K562 (cell line): ENCODE measurements at regions not wholly inside any gene's neighbourhood (a gene's known extent, or its start where the extent isn't known, plus 50 kb on each side); places are given as distances from the start of the nearest gene placed in this dataset.

Source experiments
- ATAC-seq: fragments of 200-7000 bp; cut with Tn5 transposase; 3 replicates; pipeline ENCODE4 v1.9.1; 2020; ENCODE audit warnings: moderate library complexity
- BruUV-seq: library from RNA; stranded (reverse); fragments of 400-500 nt; replicated peaks from 2 replicates; lab custom pipeline; 2021; lab: Mats Ljungman, UMichigan
- CTCF ChIA-PET: fragments of 300-600 bp; formaldehyde crosslinking; extraction: SDS; loops from one replicate; lab custom pipeline; 2021; ENCODE audit warnings: low intra/inter-chr PET ratio; lab: Yijun Ruan, JAX
- POLR2A ChIA-PET: fragments of 300-600, 350-650 bp; sonication (Branson Sonifier 250); formaldehyde crosslinking; extraction: SDS; loops from one replicate; lab custom pipeline; 2021; ENCODE audit warnings: antibody characterized with exemption, inconsistent platforms; lab: Yijun Ruan, JAX
- DNase-seq, 4 experiments: peaks; one replicate each; pipeline versions ENCODE4 v3.0.0 to v3.0.0-alpha.2; 2011 to 2018; ENCODE audit warnings: low spot score in 3 of 4, mixed read lengths in 3 of 4; ENCODE audit errors: extremely low read depth in 1 of 4
- FAIRE-seq: peaks from 2 replicates; lab custom pipeline; 2011; peaks lifted over from hg19 to GRCh38; lab: Jason Lieb, UNC
- H2AFZ ChIP-seq: 2 replicates; pipeline ENCODE4 v1.6.0; 2011; ENCODE audit warnings: low read depth, low read length, control low read depth, inconsistent platforms
- H3K27ac ChIP-seq: fragments of 200-600 bp; 3 replicates; pipeline ENCODE4 v1.8.0; 2011; ENCODE audit warnings: low read depth, mild to moderate bottlenecking, control low read depth, inconsistent platforms, low read length, moderate library complexity, mixed read lengths; ENCODE audit errors: extremely low read depth
- H3K27me3 ChIP-seq, 2 experiments: fragments of 300-600 bp in 1 of 2; 2 replicates in 1 of 2; 3 replicates in 1 of 2; pipeline versions ENCODE4 v1.6.0 to v1.8.0; 2011; ENCODE audit warnings: inconsistent platforms in 2 of 2, low read length in 2 of 2, mild to moderate bottlenecking in 1 of 2, mixed read lengths in 1 of 2, moderate library complexity in 1 of 2; ENCODE audit not compliant: control insufficient read depth in 2 of 2, insufficient read depth in 2 of 2
- H3K36me3 ChIP-seq: fragments of 300-600 bp; 3 replicates; pipeline ENCODE4 v1.8.0; 2011; ENCODE audit warnings: mild to moderate bottlenecking, low read length, inconsistent platforms; ENCODE audit not compliant: control insufficient read depth, insufficient read depth
- H3K4me1 ChIP-seq, 2 experiments: fragments of 200-600 bp in 1 of 2; replicated peaks in 1 of 2; 2 replicates in 1 of 2; 3 replicates in 1 of 2; pipeline versions ENCODE4 v1.5.1 to v1.8.0; 2011; ENCODE audit warnings: inconsistent platforms in 2 of 2, low read length in 2 of 2, mild to moderate bottlenecking in 1 of 2, mixed read lengths in 1 of 2, moderate library complexity in 1 of 2; ENCODE audit not compliant: control insufficient read depth in 2 of 2, insufficient read depth in 2 of 2
- H3K4me2 ChIP-seq: 2 replicates; pipeline ENCODE4 v1.6.1; 2011; ENCODE audit warnings: low read length, control low read depth, inconsistent platforms, mixed read lengths; ENCODE audit not compliant: insufficient read depth
- H3K4me3 ChIP-seq: fragments of 200-600 bp; sonication (generic), shearing (Covaris generic); 2 replicates; pipeline ENCODE4 v1.5.1; 2016; ENCODE audit warnings: control low read depth, inconsistent platforms
- H3K79me2 ChIP-seq: fragments of 200-600 bp; 3 replicates; pipeline ENCODE4 v1.8.0; 2011; ENCODE audit warnings: low read length, inconsistent platforms; ENCODE audit not compliant: control insufficient read depth, insufficient read depth
- H3K9ac ChIP-seq, 2 experiments: 2 replicates each; pipeline versions ENCODE4 v1.6.0 to v1.6.1; 2011; ENCODE audit warnings: low read depth in 2 of 2, low read length in 2 of 2, control low read depth in 1 of 2, inconsistent platforms in 1 of 2, mild to moderate bottlenecking in 1 of 2, mixed read lengths in 1 of 2; ENCODE audit not compliant: insufficient read depth in 1 of 2
- H3K9me1 ChIP-seq: one replicate; pipeline ENCODE4 v1.6.0; 2011; ENCODE audit warnings: inconsistent platforms, mild to moderate bottlenecking, low read length, moderate library complexity; ENCODE audit not compliant: control insufficient read depth, insufficient read depth
- H3K9me3 ChIP-seq: replicated peaks from 2 replicates; pipeline ENCODE4 v1.5.1; 2011; ENCODE audit warnings: low read depth, low read length, inconsistent platforms; ENCODE audit not compliant: control insufficient read depth, insufficient read depth
- H4K20me1 ChIP-seq: replicated peaks from 2 replicates; pipeline ENCODE4 v1.6.1; 2011; ENCODE audit warnings: low read length, inconsistent platforms, mixed read lengths; ENCODE audit not compliant: control insufficient read depth, insufficient read depth
- BHLHE40 ChIP-seq: IDR thresholded peaks from 2 replicates; pipeline ENCODE4 v1.6.1; 2011; ENCODE audit warnings: low read length, improper control_type of control experiment
- CTCFL ChIP-seq: IDR thresholded peaks from 2 replicates; pipeline ENCODE4 v1.6.1; 2011; ENCODE audit warnings: borderline replicate concordance, low read depth, mild to moderate bottlenecking, moderate library complexity, low read length; ENCODE audit not compliant: insufficient read depth, poor library complexity, severe bottlenecking
- FOXK1 ChIP-seq: sonication (generic); formaldehyde crosslinking; IDR thresholded peaks from 2 replicates; pipeline ENCODE4 v1.8.0; 2022; ENCODE audit warnings: missing genetic modification reagents, mild to moderate bottlenecking, borderline replicate concordance
- IRF1 ChIP-seq: sonication (generic); formaldehyde crosslinking; IDR thresholded peaks from 2 replicates; pipeline ENCODE4 v1.8.0; 2022; ENCODE audit warnings: missing genetic modification reagents, mild to moderate bottlenecking, borderline replicate concordance
- PCBP1 ChIP-seq: fragments of 200-400 bp; formaldehyde crosslinking; IDR thresholded peaks from 2 replicates; pipeline ENCODE4 v1.6.1; 2018; ENCODE audit warnings: mild to moderate bottlenecking, low read depth, low read length; ENCODE audit not compliant: poor library complexity, severe bottlenecking
- PTTG1 ChIP-seq: fragments of 450-650 bp; IDR thresholded peaks from 2 replicates; pipeline ENCODE4 v1.6.1; 2016; ENCODE audit warnings: low read depth, mild to moderate bottlenecking, missing genetic modification characterization, missing compliant biosample characterization
- USF1 ChIP-seq: sonication (generic); formaldehyde crosslinking; IDR thresholded peaks from 2 replicates; pipeline ENCODE4 v1.9.0; 2022; ENCODE audit warnings: mild to moderate bottlenecking, missing genetic modification reagents
- ZBTB17 ChIP-seq: fragments of 450-650 bp; formaldehyde crosslinking; IDR thresholded peaks from 2 replicates; pipeline ENCODE4 v1.4.0; 2020; ENCODE audit warnings: mild to moderate bottlenecking
- ZNF184 ChIP-seq: sonication (generic); formaldehyde crosslinking; IDR thresholded peaks from 2 replicates; pipeline ENCODE4 v1.5.0; 2020; ENCODE audit warnings: missing genetic modification reagents
- ZNF347 ChIP-seq: fragments of 450-650 bp; formaldehyde crosslinking; IDR thresholded peaks from 2 replicates; pipeline ENCODE4 v1.4.0; 2020; ENCODE audit warnings: low read depth, mild to moderate bottlenecking, moderate library complexity
- ZNF444 ChIP-seq: fragments of 250-450 bp; sonication (Bioruptor Pico); IDR thresholded peaks from 2 replicates; pipeline ENCODE4 v1.4.0; 2020; ENCODE audit warnings: mild to moderate bottlenecking, moderate library complexity
- ZNF75A ChIP-seq: fragments of 450-650 bp; formaldehyde crosslinking; IDR thresholded peaks from 2 replicates; pipeline ENCODE4 v1.4.0; 2020; ENCODE audit warnings: mild to moderate bottlenecking
- WGBS: fragments of 100-300 bp; shearing (Covaris generic); methylation state at CpG from one replicate; pipeline ENCODE4 v1.1.6; 2016; ENCODE audit warnings: low coverage, mixed read lengths; ENCODE audit not compliant: insufficient coverage; ENCODE audit errors: missing lambda C conversion rate; 5-methylcytosine and 5-hydroxymethylcytosine counted together
- in situ Hi-C: fragments of 300-500 bp; cut with MboI; formaldehyde crosslinking; loops from 4 replicates; pipeline ENCODE4 v1.15.0; 2018; ENCODE audit warnings: inconsistent platforms, mixed read lengths
- intact Hi-C: fragments of 100-400 bp; cut with micrococcal nuclease; formaldehyde crosslinking; loops from 2 replicates; pipeline ENCODE4 v1.14.2; 2022

GRCh38 chr5:84518862-84519261, 134.2 kb upstream of the EDIL3 start:
- no peaks in the 10 kb centered on the region for H3K79me2 ChIP-seq
- no peaks in the 10 kb centered on the region for H3K27me3 ChIP-seq
- no peak overlapping the region for H3K27ac ChIP-seq
- H3K4me2 ChIP-seq: no peak overlapping the region
- H3K9ac ChIP-seq: no peak overlapping the region
- 0% methylated on average over 3 of the region's 3 CpGs for WGBS
- ATAC-seq: no peak
- H2AFZ ChIP-seq: no peak overlapping the region
- intact Hi-C loops: no loop called here
- FAIRE-seq: no peak
- no peaks in the 10 kb centered on the region for H3K9me1 ChIP-seq
- H3K9me3 ChIP-seq: no peaks in the 10 kb centered on the region
- H3K4me1 ChIP-seq: no peaks in the 10 kb centered on the region
- DNase-seq: no peak
- in situ Hi-C loops: no loop called here
- no peaks in the 10 kb centered on the region for H4K20me1 ChIP-seq
- no peaks in the 10 kb centered on the region for H3K36me3 ChIP-seq
- BruUV-seq: no TSS peak
- TF ChIP-seq ZNF444 (CRISPR knock-in tag) (no peak), ZBTB17 (CRISPR knock-in tag) (no peak), BHLHE40 (no peak), ZNF347 (CRISPR knock-in tag) (no peak)
- CTCF ChIA-PET: no interaction called here
- H3K4me3 ChIP-seq: no peak overlapping the region
- POLR2A ChIA-PET: no interaction called here

- DNase-seq: no peak
- ATAC-seq: no peak
- no peaks in the 10 kb centered on the region for H3K9me1 ChIP-seq
- H3K79me2 ChIP-seq: no peaks in the 10 kb centered on the region
- no peak overlapping the region for H3K4me2 ChIP-seq
- TF ChIP-seq ZNF75A (no peak), USF1 (no peak), PTTG1 (no peak), IRF1 (CRISPR knock-in tag) (no peak), FOXK1 (CRISPR knock-in tag) (no peak), CTCFL (no peak), PCBP1 (no peak), ZNF184 (CRISPR knock-in tag) (no peak)
- no peaks in the 10 kb centered on the region for H3K36me3 ChIP-seq
- H4K20me1 ChIP-seq: no peaks in the 10 kb centered on the region
- 2% methylated on average over 4 of the region's 4 CpGs for WGBS
- intact Hi-C loops: no loop called here
- in situ Hi-C loops: no loop called here
- H3K9me3 ChIP-seq: no peaks in the 10 kb centered on the region
- no TSS peak for BruUV-seq
- no peak overlapping the region for H3K9ac ChIP-seq
- no peak for FAIRE-seq
- no peak overlapping the region for H3K4me3 ChIP-seq
- ChIA-PET POLR2A (no interaction called here), CTCF (no interaction called here)
- no peak overlapping the region for H2AFZ ChIP-seq
- no peaks in the 10 kb centered on the region for H3K4me1 ChIP-seq
- no peak overlapping the region for H3K27ac ChIP-seq
- no peaks in the 10 kb centered on the region for H3K27me3 ChIP-seq
Observed at GRCh38 chr5:84518370-84518769, 133.7 kb upstream of the EDIL3 start.
